Ramos (cell line): ENCODE measurements at regions not wholly inside any gene's neighbourhood (a gene's known extent, or its start where the extent isn't known, plus 50 kb on each side); places are given as distances from the start of the nearest gene placed in this dataset.
"Not testable (repeated sequence)": the region's sequence is repeated elsewhere in the genome, so short reads cannot be mapped to it uniquely, and the experiment has no call there.

ENCODE experiments used
- in situ Hi-C: fragments of 300-500 bp; cut with MboI; formaldehyde crosslinking; loops from one replicate; pipeline ENCODE4 v1.14.3; 2022; ENCODE audit warnings: low sequenced_read_pairs; ENCODE audit not compliant: unreplicated experiment

DNA sequence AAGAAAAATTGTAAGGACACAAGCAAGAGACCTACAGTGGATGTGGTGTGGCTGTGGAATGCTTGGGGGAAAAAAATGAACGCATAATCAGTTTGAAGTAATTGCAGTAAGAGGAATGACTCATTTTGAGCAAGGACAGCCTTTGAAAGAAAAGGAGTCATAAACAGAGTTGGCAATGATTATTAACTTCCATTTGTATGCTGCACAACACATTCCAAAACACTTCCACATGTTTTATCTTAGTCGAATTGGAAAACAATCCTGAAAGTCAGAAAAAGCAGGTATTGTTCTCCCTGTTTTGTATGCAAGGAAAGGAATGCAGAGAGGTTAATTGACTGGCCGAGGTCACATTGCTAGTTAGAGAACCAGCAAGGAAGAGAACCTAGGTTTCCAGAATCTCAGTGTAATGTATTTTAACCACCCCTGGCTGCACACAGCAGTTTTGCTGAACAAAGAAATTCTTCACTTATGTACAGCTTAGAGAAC, 630.0 kb upstream of the MIR17HG start:
- in situ Hi-C loops, result no loop called here

DNA sequence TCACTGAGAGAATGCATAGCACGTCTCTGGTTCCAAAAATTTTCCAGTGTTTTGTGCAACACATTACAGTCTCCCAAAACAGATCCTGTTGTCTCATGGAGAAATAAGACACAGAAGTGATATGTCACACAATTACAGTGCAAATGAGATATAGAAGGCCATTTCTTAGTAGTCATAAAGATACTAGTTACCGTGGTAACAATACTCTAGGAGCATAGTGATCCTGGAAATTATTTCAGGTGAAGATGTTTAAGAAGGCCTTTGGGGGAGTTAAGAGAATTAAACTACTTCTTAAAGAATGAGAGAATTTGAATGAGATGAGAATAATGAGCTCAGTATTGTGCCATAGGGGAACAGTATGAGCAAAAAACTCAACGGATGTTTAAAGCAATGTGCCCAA, 628.0 kb upstream of the MIR17HG start:
- in situ Hi-C loops, result no loop called here

DNA sequence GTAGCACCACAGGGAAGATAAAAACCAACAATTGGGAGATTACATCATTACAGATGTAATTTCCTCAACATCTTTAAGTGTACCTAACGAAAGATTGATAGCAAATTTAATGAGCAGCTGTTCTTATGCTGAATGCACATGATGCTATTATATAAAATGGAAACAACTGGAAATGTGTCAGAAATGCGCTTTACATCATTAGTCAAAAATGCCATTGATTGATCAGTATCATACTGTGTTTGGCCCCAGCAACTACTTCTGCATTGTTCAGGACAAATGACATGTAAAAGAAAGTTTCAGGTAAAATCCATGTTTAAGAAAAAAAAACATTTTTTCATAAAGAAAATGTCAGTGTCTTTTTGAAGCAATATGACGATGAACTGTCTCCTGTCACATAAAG, 625.5 kb upstream of the MIR17HG start:
- in situ Hi-C loops, result no loop called here

DNA sequence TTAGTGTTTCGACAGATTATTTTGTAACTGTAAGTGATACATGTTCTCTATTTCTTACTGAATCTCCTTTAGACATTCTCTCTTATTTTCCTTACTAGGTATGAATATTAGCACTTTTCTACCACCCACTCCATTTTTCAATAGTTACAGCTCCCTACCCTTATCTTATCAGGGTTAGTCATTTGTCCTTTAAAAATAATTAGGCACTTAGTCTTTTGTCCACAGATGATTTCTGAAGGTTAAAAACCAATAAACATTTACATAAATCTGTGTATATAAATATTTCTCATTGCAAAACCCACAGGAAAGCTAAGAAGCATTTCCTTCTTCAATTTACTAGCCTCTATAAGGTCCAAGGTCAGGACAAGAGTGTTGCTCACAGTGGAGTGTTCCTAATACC, 624.1 kb upstream of the MIR17HG start:
- in situ Hi-C loops, result no loop called here

DNA sequence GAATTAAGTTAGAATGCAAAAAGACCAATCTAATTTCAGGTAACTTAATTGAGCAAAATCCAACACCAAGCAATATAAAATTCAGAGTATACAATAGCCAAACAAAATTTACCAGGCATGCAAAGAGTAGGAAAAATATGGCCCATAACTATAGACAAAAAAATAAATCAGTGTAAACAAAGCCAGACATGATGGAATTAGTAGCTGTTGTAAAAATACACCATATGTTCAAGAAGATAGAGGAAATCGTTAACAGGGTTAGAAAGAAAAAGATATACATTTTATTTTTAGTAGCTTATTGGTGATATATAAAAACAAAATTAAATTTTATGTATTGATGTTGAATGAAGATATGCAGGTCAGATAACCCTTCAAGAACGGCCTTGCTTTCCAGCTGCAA, 621.1 kb upstream of the MIR17HG start:
- in situ Hi-C loops, result no loop called here

DNA sequence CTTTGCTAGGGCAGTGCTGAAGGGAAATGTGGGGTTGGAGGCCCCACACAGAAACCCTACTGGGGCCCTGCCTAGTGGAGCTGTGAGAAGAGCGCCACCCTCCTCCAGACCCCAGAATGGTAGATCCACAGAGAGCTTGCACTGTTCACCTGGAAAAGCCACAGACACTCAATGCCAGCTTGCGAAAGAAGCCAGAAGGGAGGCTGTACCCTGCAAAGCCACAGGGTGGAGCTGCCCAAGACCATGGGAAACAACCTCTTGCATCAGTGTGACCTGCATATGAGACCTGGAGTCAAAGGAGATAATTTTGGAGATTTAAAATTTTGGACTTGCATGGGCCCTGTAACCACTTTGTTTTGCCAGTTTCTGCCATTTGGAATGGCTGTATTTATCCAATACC, 615.4 kb upstream of the MIR17HG start:
- in situ Hi-C loops, result no loop called here

DNA sequence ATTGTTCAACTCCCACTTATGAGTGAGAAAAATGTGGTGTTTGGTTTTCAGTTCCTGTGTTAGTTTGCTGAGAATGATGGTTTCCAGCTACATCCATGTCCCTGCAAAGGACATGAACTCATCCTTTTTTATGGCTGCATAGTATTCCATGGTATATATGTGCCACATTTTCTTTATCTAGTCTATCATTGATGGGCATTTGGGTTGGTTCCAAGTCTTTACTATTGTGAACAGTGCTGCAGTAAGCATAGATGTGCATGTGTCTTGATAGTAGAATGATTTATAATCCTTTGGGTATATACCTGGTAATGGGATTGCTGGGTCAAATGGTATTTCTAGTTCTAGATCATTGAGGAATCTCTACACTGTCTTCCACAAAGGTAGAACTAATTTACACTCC, 613.0 kb upstream of the MIR17HG start:
- in situ Hi-C loops, result not testable (repeated sequence)

DNA sequence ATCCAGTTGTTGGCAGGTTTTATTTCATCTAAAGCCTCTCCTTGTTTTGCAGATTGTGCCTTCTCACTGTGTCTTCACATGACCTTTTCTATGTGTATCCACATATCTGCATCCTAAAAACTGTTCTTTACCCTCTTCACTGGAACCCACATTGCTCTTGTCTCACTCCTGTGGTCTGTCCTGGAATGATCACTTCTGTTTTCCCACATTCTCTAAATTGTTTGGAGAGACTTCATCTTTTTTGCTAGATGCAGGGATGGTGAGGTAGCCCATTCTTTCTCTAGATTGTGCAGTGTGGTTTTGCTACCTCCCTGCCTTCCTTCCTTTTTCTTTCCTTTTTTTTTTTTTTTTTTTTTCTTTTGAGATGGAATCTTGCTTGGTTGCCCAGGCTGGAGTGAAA, 608.6 kb upstream of the MIR17HG start:
- in situ Hi-C loops, result no loop called here

DNA sequence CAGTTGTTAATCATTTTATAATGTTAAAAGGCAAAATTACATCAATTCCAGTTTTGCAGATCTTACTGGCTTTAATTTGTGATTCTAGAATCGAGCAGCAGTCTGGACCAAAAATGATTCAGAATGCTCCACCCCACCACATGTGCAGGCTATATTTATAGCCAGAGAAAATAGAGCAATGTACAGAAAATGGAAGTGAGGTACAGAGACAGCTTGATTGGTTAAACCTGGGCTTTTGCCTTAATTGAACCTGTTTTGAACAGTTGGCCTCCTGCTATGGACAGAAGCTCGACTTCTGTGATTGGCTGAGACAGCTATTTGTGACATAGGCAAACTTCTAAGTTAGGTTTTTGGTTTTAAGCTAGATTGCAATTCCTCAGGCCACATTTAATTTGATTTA, 607.4 kb upstream of the MIR17HG start:
- in situ Hi-C loops, result no loop called here

DNA sequence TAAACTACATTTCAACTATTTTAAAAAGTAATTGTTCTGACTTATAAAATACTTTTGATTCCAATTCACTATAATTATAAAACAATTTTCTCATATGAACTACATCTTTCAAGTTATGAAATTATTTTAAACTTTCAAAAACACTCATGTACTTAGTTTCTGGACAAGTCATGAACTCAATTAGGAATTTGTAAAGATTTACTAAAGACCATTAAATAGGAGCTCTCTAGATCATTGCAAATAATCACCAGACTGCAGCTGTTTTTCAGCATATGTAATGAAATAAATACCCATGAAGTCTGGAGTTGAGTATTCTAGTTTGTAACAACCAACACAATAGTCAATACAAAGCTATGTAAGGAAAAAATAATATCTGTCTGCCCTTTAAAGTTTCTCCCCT, 605.1 kb upstream of the MIR17HG start:
- in situ Hi-C loops, result no loop called here

DNA sequence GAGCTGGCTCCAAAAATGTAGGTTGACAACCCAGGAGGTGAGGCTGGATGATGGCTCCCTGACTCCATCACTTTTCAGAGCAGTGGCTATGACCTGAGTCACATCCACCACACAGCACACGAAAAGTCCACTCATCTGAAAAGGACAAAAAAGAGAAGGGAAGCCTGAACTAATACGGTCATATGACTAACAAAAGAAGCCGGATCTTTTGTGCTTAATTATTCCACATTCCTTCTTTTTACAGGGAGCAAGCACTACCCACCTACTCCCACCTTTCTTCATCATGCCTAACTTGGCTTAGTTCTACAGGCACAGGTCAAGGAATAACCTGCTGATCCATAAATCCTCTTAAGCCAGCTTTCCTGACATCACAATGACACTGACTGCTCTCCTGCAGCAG, 601.3 kb upstream of the MIR17HG start:
- in situ Hi-C loops, result no loop called here

DNA sequence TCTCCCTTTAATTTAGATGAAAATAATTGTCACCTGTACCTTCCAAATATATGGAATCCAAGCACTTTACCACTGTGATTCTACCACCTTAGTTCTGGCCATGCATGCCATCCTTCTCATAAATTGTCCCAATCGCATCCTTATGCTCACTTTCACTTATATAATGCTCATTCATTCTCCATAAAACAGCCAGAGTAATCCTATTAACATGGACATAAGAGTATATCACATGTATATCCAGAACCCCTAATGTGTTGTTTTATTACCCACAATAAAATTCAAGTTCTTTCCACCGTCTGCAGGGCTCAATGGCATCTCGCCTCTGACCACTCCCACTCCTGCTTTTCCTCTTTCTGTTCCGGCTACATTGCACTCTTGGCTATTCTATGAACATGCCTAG, 597.5 kb upstream of the MIR17HG start:
- in situ Hi-C loops, result no loop called here

DNA sequence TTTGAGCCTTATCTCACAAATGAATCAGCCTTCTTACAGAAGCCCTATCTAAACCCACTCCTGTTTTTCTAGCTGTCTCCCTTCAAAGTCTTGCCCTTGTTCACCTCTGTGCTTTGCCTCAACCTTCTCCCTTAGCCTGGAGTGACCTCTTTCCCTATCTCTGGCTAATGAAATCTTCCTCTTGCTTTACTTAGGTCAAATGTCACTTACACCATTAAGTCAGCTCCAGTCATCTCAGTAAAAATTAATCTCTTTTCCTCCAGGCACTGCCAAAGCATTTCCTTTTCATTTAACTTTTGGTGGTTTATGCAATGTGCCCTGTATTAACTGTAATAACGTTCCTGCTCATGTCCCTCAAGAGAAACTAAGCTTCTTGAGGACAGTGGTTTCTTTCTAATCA, 596.5 kb upstream of the MIR17HG start:
- in situ Hi-C loops, result no loop called here

DNA sequence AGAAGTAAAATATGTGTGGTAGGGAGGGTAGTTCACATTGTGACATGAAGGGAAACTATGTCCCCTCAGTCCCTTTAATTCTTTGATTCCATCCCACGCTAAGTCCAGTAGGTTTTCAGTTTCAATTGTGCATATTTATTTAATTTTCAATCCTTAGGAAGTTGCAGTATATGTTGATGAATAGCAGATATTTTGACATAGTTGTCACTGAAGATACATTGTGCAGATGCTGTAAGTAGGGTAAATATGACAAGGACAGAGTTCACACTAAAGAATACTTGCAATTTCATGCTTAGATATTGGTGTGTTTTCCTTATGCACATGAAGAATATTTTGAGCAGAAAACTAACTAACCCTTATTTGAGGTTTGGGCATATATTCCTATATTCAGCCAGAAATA, 595.4 kb upstream of the MIR17HG start:
- in situ Hi-C loops, result no loop called here

DNA sequence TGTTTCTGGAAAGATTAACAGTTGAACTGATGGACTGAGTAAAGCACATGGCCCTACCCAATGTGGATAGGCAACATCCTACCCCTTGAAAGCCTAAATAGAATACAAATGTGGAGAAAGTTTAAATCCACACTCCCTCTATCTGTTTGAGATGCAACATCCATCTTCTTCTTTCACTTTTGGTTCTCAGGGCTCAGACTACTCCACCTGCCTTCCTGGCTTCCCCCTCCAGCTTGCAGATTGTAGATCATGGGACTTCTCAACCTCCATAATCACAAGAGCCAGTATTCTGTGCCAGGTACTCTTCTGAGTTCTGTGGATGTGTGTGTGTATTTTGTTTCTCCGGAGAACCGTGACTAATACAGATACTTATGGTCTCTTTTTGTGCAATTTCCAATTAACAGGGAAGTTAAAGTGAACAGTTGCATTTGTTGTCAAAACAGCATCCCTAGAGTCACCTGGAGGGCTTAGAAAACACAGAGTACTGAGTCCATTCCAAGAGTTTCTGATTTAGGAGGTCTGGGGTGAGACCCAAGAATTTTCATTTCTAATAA, 590.3 kb upstream of the MIR17HG start:
- in situ Hi-C loops, result no loop called here

DNA sequence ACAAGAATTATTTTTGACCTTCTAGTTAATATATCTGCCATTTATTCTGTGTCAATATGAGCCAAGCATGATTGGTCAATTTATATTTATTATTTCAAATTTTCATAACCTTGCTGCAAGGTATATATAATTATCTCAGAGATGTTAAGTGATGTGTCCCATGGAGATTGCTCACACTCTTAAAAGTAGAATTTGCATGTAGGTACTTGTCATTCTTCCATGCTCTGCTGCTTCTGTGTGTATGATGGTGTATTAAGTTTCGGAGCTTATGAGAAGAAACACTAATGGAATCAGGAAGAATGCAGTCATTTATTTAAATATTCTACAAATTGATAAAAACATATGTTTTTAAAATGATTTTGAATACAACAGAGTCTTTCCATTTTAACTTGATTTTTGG, 586.8 kb upstream of the MIR17HG start:
- in situ Hi-C loops, result no loop called here

DNA sequence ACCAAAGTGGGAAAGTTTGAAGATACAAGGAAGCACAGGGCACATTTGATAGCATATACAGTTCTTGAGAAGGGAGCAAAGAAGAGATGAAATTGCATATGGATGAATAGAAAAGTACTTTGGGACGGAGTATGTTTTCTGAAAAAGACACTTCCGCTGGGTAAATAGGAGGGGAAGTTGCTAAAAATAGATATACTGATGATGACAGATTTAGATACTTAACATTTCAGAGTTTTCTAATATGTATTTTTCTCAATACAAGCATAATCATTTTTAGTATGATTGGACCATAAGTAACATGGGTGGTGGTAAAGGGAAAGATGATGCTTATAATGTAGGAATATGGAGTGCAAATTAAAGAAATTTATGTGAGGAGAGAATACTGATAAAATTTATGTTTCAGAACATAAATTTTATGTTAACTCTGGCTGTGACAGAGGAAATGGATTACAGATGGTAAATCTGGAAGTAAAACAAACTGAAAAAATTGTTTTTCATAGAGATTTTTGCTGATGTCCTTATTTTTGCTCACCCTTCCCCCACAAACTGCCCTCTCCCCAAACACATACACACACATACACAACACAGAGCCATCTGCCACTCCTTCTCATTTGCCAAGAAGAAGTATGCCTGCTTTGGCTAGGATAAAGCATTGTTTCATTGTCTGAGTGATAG, 583.9 kb upstream of the MIR17HG start:
- in situ Hi-C loops, result no loop called here

DNA sequence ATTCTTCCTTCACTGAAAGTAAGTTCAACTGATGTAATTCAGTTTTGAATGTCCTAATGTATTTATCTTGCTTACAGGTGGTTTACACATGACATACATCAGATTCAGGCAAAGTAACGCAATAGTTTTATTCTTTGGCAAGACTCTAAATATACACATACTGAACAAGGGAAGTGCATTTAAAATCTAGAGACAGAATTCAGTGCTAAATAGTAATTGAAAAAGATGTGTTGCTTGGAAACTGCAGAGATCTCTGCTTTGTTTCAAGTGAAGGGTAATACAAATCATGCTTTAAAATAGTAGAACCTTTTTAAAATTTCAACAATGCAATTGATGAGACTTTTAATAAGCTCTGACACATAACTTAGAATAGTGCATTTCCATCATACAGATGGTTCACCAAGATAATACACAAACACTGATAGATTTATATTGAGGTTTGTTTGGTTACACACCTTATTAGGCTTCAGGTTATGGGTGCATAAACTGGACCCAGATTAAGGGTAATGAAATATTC, 581.0 kb upstream of the MIR17HG start:
- in situ Hi-C loops, result no loop called here

DNA sequence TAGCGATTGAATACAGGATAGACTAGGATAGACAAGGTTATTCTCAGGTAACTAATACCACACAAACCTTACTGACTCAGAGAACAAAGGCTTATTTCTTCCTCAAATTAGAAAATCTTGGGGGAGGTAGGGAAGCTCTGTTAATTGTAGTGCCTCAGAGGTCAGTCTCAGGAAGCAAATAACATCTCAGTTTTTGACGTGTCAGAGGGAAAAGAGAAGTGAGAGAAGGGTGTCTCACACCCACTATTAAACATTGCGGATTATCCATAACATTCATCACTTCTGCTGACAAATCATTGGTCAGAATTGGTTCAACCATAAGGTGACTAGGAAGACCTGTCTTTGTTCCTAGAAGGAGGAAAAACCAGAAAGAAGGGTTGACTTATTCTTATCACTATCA, 579.4 kb upstream of the MIR17HG start:
- in situ Hi-C loops, result no loop called here

DNA sequence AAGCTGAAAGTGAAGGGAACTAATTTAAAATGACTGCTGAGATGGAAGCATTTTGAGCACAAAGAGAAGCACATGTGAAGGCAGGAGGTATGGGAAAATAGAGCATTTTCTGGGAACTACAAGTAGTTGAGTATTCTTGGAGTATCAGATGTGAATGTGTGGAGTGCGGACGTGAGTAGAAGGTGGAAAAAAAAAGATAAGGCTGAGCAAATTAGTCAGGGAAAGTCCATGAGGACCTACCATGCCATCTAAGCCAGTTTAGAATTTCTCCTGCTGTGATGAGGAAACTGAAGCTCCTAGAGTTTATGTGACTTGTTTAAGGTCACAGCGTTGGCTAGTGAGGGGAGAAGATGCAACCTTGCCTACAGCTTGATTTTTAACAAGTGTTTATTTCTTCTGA, 578.1 kb upstream of the MIR17HG start:
- in situ Hi-C loops, result no loop called here

DNA sequence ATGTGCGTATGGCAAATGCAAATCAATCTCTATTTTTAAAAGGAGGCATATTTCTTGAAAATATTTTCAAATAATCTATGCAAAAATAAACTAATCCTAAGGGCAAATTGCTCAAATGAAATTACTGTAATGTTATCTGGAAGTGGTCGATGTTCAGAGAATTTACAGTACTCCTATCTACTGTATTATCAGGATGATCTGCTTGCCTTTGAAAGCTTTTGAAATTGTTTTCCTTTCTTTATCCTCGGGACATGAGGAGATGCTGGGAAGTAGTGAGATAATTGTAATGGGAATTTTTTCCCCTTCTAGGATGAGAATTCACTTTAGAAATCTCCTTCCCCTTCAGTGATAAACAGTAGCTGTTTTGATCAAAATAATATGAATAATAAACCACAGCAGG, 577.2 kb upstream of the MIR17HG start:
- in situ Hi-C loops, result no loop called here

DNA sequence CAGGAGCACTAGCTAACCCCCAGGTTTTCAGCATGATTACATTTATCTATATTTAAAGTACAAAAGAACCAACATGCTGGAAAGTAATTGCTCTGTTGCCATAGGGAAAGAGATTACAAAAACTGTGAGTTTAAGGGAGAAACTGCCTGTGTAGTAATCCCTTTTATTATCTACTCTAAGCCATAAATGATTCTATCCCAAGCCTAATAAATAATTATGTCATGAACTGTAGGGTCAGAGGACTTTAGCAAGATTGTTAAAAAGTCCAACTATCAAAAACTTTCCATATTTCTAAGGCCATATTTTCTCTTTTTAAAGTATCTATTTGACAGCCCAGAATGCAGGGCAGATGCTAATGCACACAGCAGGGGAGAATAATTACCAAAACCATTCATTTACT, 573.8 kb upstream of the MIR17HG start:
- in situ Hi-C loops, result no loop called here
